HG02759 (cell line): ENCODE measurements at regions not wholly inside any gene's neighbourhood (a gene's known extent, or its start where the extent isn't known, plus 50 kb on each side); places are given as distances from the start of the nearest gene placed in this dataset.

ENCODE experiments used
- ATAC-seq: cut with Tn5 transposase; IDR thresholded peaks from one replicate; pipeline ENCODE4 v1.9.1; 2021; ENCODE audit warnings: mild to moderate bottlenecking, moderate library complexity; ENCODE audit not compliant: unreplicated experiment

- ATAC-seq = no peak
Observed at GRCh38 chr21:17414766-17415165, 98.1 kb upstream of the CXADR start.

- no peak for ATAC-seq
Observed at GRCh38 chr21:17416139-17416538, 96.7 kb upstream of the CXADR start.

GRCh38 chr21:17422931-17423330 is 89.9 kb upstream of the CXADR start:
- ATAC-seq = no peak

- no peak for ATAC-seq
Observed at GRCh38 chr21:17427157-17427556, 85.7 kb upstream of the CXADR start.

GRCh38 chr21:17427831-17428483 is 84.9 kb upstream of the CXADR start:
- peak; percentile 95 for ATAC-seq

GRCh38 chr21:17428484-17428869 is 84.4 kb upstream of the CXADR start:
- peak; percentile 85 for ATAC-seq

GRCh38 chr21:17428980-17429379 is 83.9 kb upstream of the CXADR start:
- ATAC-seq = no peak

GRCh38 chr21:17429936-17430335 is 82.9 kb upstream of the CXADR start:
- no peak for ATAC-seq

- no peak for ATAC-seq
Observed at GRCh38 chr21:17432732-17433057, 80.1 kb upstream of the CXADR start.

GRCh38 chr21:17433730-17434129 is 79.1 kb upstream of the CXADR start:
- no peak for ATAC-seq

GRCh38 chr21:17435565-17436543 is 77.0 kb upstream of the CXADR start:
- no peak for ATAC-seq

- ATAC-seq = no peak
Observed at GRCh38 chr21:17436626-17437111, 76.2 kb upstream of the CXADR start.

- ATAC-seq = no peak
Observed at GRCh38 chr21:17438635-17439034, 74.2 kb upstream of the CXADR start.

GRCh38 chr21:17440969-17441368 is 71.9 kb upstream of the CXADR start:
- no peak for ATAC-seq

GRCh38 chr21:17441370-17441769 is 71.5 kb upstream of the CXADR start:
- ATAC-seq = no peak

GRCh38 chr21:17442165-17442564 is 70.7 kb upstream of the CXADR start:
- ATAC-seq = no peak

GRCh38 chr21:17444828-17445227 is 68.0 kb upstream of the CXADR start:
- no peak for ATAC-seq

- no peak for ATAC-seq
Observed at GRCh38 chr21:17446737-17447136, 66.1 kb upstream of the CXADR start.

GRCh38 chr21:17449701-17450100 is 63.1 kb upstream of the CXADR start:
- no peak for ATAC-seq

- ATAC-seq = no peak
Observed at GRCh38 chr21:17451364-17451891, 61.4 kb upstream of the CXADR start.

GRCh38 chr21:17454315-17455027 is 58.4 kb upstream of the CXADR start:
- ATAC-seq = peak; percentile 89
